Astrocyte (in vitro differentiated cells and primary cell): ENCODE measurements at regions not wholly inside any gene's neighbourhood (a gene's known extent, or its start where the extent isn't known, plus 50 kb on each side); places are given as distances from the start of the nearest gene placed in this dataset.

ENCODE experiments used
- DNase-seq: peaks from one replicate; pipeline ENCODE4 v3.0.0-alpha.2; 2010; ENCODE audit warnings: low read depth
- FAIRE-seq: peaks from 2 replicates; lab custom pipeline; 2011; peaks lifted over from hg19 to GRCh38; lab: Jason Lieb, UNC
- H2AFZ ChIP-seq: 2 replicates; pipeline ENCODE4 v1.6.0; 2012; ENCODE audit warnings: low read depth, low read length, inconsistent platforms
- H3K27ac ChIP-seq: 2 replicates; pipeline ENCODE4 v1.5.1; 2011; ENCODE audit warnings: low read depth, low read length, inconsistent platforms
- H3K27me3 ChIP-seq: 2 replicates; pipeline ENCODE4 v1.6.0; 2011; ENCODE audit warnings: low read length, inconsistent platforms; ENCODE audit not compliant: insufficient read depth
- H3K36me3 ChIP-seq: 2 replicates; pipeline ENCODE4 v1.5.1; 2011; ENCODE audit warnings: low read length, inconsistent platforms; ENCODE audit not compliant: insufficient read depth
- H3K4me1 ChIP-seq: 2 replicates; pipeline ENCODE4 v1.5.1; 2011; ENCODE audit warnings: low read length, inconsistent platforms; ENCODE audit not compliant: insufficient read depth
- H3K4me2 ChIP-seq: 2 replicates; pipeline ENCODE4 v1.6.0; 2012; ENCODE audit warnings: low read length, inconsistent platforms
- H3K4me3 ChIP-seq: 2 replicates; pipeline ENCODE4 v1.5.1; 2011; ENCODE audit warnings: low read depth, mild to moderate bottlenecking, low read length, inconsistent platforms; ENCODE audit not compliant: insufficient read depth
- H3K79me2 ChIP-seq: 2 replicates; pipeline ENCODE4 v1.6.0; 2012; ENCODE audit warnings: mild to moderate bottlenecking, low read length, inconsistent platforms; ENCODE audit not compliant: insufficient read depth
- H3K9ac ChIP-seq: 2 replicates; pipeline ENCODE4 v1.6.0; 2012; ENCODE audit warnings: mild to moderate bottlenecking, low read length, inconsistent platforms
- H3K9me3 ChIP-seq: 2 replicates; pipeline ENCODE4 v1.5.1; 2012; ENCODE audit warnings: low read depth, mild to moderate bottlenecking, low read length, inconsistent platforms; ENCODE audit not compliant: insufficient read depth
- H4K20me1 ChIP-seq: 2 replicates; pipeline ENCODE4 v1.6.0; 2012; ENCODE audit warnings: low read length, inconsistent platforms; ENCODE audit not compliant: insufficient read depth
- H3K27ac Mint-ChIP-seq: one replicate; pipeline ENCODE4 v1.8.0; 2021; ENCODE audit warnings: mild to moderate bottlenecking, mixed read lengths; ENCODE audit not compliant: unreplicated experiment
- H3K27me3 Mint-ChIP-seq: one replicate; pipeline ENCODE4 v1.8.0; 2021; ENCODE audit warnings: low read depth, mixed read lengths; ENCODE audit not compliant: unreplicated experiment
- H3K36me3 Mint-ChIP-seq: one replicate; pipeline ENCODE4 v1.8.0; 2021; ENCODE audit warnings: low read depth, mixed read lengths; ENCODE audit not compliant: unreplicated experiment
- H3K4me1 Mint-ChIP-seq: one replicate; pipeline ENCODE4 v1.8.0; 2021; ENCODE audit warnings: low read depth, mixed read lengths; ENCODE audit not compliant: unreplicated experiment
- H3K4me3 Mint-ChIP-seq: one replicate; pipeline ENCODE4 v1.8.0; 2021; ENCODE audit warnings: mild to moderate bottlenecking, moderate library complexity, mixed read lengths; ENCODE audit not compliant: unreplicated experiment
- H3K9me3 Mint-ChIP-seq: one replicate; pipeline ENCODE4 v1.8.0; 2021; ENCODE audit warnings: mild to moderate bottlenecking, mixed read lengths; ENCODE audit not compliant: unreplicated experiment
- CTCF ChIP-seq: IDR thresholded peaks from 2 replicates; pipeline ENCODE4 v1.5.1; 2011; ENCODE audit warnings: low read depth, mild to moderate bottlenecking, inconsistent platforms, low read length, moderate library complexity; ENCODE audit not compliant: insufficient read depth
- EZH2 ChIP-seq: IDR thresholded peaks from 2 replicates; pipeline ENCODE4 v1.6.1; 2012; ENCODE audit warnings: mild to moderate bottlenecking, low read length, inconsistent platforms; ENCODE audit not compliant: insufficient read depth

- Mint-ChIP-seq H3K27me3 (no peaks in the 10 kb centered on the region), H3K4me3 (no peak overlapping the region), H3K4me1 (no peaks in the 10 kb centered on the region), H3K9me3 (peaks cover 4% of the 10 kb centered on the region), H3K36me3 (no peaks in the 10 kb centered on the region), H3K27ac (no peak overlapping the region)
- FAIRE-seq (no peak), DNase-seq (no peak)
- H2AFZ ChIP-seq = no peak overlapping the region
- no peaks in the 10 kb centered on the region for H3K27me3 ChIP-seq
- no peak for TF ChIP-seq EZH2
- TF ChIP-seq CTCF = no peak
- no peaks in the 10 kb centered on the region for H3K79me2 ChIP-seq
- H3K4me2 ChIP-seq = no peak overlapping the region
- H3K9ac ChIP-seq = no peak overlapping the region
- H4K20me1 ChIP-seq = no peaks in the 10 kb centered on the region
- H3K4me3 ChIP-seq = no peak overlapping the region
- H3K4me1 ChIP-seq = no peaks in the 10 kb centered on the region
- no peaks in the 10 kb centered on the region for H3K36me3 ChIP-seq
- no peaks in the 10 kb centered on the region for H3K9me3 ChIP-seq
- H3K27ac ChIP-seq = no peak overlapping the region
Observed at GRCh38 chr2:76341439-76341838, 630.7 kb upstream of the GCFC2 start.

- H3K4me3 ChIP-seq = no peak overlapping the region
- no peak overlapping the region for H2AFZ ChIP-seq
- Mint-ChIP-seq H3K4me1 (no peaks in the 10 kb centered on the region), H3K9me3 (no peaks in the 10 kb centered on the region), H3K27ac (no peak overlapping the region), H3K36me3 (no peaks in the 10 kb centered on the region), H3K4me3 (no peak overlapping the region), H3K27me3 (no peaks in the 10 kb centered on the region)
- H3K27me3 ChIP-seq = no peaks in the 10 kb centered on the region
- H3K36me3 ChIP-seq = no peaks in the 10 kb centered on the region
- H3K9ac ChIP-seq = no peak overlapping the region
- FAIRE-seq (no peak), DNase-seq (no peak)
- no peaks in the 10 kb centered on the region for H3K4me1 ChIP-seq
- H3K4me2 ChIP-seq = no peak overlapping the region
- H3K79me2 ChIP-seq = no peaks in the 10 kb centered on the region
- no peak overlapping the region for H3K27ac ChIP-seq
- no peak for TF ChIP-seq CTCF
- no peak for TF ChIP-seq EZH2
- no peaks in the 10 kb centered on the region for H4K20me1 ChIP-seq
- no peaks in the 10 kb centered on the region for H3K9me3 ChIP-seq
Observed at GRCh38 chr2:76332871-76333270, 622.2 kb upstream of the GCFC2 start.

GRCh38 chr2:76330865-76331264, 620.1 kb upstream of the GCFC2 start:
- H3K27me3 Mint-ChIP-seq = peaks cover 2% of the 10 kb centered on the region
- H3K9me3 Mint-ChIP-seq = no peaks in the 10 kb centered on the region
- H3K36me3 ChIP-seq = no peaks in the 10 kb centered on the region
- no peak overlapping the region for H3K4me3 ChIP-seq
- H3K9ac ChIP-seq = no peak overlapping the region
- H3K4me2 ChIP-seq = no peak overlapping the region
- H3K27ac Mint-ChIP-seq = no peak overlapping the region
- H3K36me3 Mint-ChIP-seq = no peaks in the 10 kb centered on the region
- no peak overlapping the region for H3K27ac ChIP-seq
- H4K20me1 ChIP-seq = no peaks in the 10 kb centered on the region
- no peaks in the 10 kb centered on the region for H3K27me3 ChIP-seq
- FAIRE-seq (no peak), DNase-seq (no peak)
- no peak overlapping the region for H2AFZ ChIP-seq
- no peaks in the 10 kb centered on the region for H3K9me3 ChIP-seq
- no peak overlapping the region for H3K4me3 Mint-ChIP-seq
- no peaks in the 10 kb centered on the region for H3K4me1 Mint-ChIP-seq
- H3K4me1 ChIP-seq = no peaks in the 10 kb centered on the region
- no peak for TF ChIP-seq CTCF
- no peak for TF ChIP-seq EZH2
- no peaks in the 10 kb centered on the region for H3K79me2 ChIP-seq
